DMS53 treated with DMSO at 0.1 percent for 48 hours (cell line): ENCODE measurements at regions not wholly inside any gene's neighbourhood (a gene's known extent, or its start where the extent isn't known, plus 50 kb on each side); places are given as distances from the start of the nearest gene placed in this dataset.

ENCODE experiments used
- DNase-seq: peaks from one replicate; lab custom pipeline; 2025; ENCODE audit not compliant: unreplicated experiment; lab: John Stamatoyannopoulos, UW

DNA sequence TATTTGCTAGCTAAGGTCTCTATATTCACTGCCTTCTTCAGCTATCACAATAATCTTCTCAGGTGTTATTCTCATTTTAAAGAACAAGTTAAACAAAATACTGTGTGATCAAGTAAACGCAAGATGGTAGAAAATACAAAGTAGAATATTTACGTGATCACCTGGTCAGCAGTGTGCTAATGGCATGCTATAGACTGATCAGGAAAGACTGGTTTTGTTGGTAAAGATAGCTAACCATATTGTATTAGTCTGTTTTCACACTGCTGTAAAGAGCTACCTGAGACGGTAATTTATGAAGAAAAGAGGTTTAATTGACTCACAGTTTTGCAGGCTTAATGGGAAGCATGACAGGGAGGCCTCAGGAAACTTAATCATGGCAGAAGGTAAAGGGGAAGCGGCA, 50.4 kb downstream of the ZBTB38 start:
- DNase-seq = no peak

DNA sequence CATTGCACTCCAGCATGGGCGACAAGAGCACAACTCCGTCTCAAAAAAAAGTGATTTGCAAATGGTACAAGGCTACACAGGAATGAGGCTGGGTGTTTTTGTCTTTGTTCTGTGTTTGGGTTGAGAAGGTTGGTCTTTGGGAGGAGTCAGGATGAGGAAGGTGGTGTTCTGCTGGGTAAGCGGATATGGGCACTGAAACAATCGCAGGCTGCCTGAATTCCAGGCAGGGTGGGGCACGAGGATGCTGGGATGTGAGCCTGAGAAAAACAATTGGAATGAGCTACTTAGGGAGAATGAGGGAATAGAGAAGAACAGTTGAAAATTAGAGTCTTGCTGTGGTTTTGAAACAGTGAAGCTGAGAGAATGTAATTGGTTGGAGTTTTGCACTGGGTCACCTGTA, 51.6 kb downstream of the ZBTB38 start:
- DNase-seq = no peak

DNA sequence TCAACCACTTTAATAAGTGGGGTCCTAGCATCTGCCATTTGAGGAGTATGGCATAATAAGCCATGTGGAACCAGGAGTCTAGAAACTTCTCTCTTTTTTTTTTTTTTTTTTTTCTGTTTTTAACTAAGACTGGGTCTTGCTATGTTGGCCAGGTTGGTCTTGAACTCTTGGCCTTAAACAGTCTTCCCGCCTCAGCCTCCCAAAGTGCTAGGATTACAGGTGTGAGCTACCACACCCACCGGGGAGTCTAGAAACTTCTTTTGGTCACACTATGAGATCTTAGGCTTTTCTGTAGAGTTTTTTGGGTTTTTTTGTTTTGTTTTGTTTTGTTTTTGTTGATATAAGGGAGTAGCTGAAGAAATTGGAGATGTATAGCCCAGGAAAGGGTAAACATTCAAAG, 52.9 kb downstream of the ZBTB38 start:
- DNase-seq = no peak

DNA sequence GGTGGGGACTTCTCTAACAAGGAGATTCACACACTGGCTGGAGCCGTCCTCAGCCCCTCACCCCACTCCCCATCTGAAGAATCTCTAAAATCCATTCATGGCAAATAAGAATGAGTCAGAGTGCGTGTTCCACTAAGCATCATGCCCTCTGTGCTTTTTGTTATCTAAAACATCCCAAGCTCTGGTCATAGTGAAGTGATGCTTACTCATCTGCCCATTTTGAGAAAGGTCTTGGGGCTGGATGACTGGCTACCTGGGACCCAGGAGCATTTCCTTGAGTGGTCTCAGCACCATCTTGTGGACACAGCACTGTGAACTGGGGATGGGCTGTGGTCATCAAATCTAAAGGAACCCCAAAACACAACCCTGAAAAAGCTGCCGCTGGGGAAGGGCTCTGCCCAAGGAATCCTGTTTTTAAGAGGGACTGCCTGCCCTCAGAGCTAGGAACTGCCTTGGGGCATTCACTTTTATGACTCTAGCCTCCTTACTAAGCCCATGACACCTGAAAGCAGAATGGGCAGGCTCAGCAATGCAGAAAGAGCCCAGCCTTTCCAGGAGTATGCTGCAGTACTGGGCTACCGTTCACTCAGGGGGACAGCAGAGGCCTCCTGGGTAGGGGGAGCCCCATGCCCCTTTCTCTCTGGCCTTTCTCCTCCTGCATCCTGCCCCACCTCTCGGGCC, 53.5 kb downstream of the ZBTB38 start:
- DNase-seq = no peak

DNA sequence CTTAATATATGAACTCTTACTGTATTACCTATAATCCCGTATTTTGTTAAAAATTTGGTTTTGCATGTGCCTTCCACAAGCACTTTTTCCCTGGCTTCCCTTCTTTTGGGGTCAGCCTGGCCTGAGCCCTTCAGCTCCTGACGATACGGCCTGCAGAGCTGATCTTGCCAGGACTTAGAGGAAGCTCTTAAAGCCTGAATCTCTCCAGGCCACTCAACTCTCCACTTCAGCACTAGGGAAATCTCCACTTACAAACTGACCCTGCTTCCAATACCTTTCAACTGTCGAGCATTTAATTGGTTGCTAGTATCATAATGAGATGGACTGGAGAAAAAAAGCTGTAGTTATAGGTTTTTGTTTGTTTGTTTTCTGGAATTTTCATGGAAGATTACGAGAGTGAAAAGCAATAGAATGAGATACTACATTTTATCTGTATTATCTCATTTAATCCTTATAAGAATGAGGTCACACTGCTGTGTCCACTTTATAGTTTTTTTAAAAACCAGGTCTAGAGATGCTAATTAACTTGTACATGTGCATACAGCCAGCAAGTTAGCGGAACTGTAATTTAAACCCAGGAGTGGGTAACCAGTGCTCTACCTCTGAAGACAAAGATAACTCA, 54.8 kb downstream of the ZBTB38 start:
- no peak for DNase-seq

DNA sequence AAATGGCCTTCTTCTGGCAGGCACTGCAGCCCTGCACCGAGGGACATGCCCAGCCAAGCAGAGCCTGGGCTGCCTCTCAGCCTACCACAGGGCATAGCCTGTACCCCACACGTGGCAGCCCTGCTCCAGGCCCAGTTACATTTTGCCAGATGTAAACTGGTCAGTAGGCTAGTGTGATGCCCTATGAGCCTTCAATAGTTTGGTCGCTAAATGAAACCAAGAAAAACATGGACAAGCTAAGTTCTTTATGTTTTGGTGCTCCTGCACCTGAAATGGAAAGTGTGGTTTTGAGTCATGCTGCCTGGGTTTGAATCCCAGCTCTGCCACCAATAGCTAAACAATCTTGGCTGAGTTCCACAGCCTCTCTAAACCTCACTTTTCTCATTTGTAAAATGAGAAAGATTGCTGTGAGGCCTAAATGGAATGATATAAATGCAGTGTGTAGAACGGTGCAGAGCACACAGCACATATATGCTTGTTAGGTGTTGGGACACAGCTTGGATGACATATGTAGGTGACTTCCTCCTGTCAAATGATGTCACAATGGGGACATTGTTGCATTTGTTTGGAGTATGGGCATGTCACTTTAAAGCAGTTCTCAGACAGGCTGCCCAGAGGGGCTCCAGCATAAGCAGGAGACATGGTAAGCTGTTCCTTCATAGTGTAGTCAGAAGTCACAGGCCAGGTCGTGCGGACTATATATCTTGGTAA, 57.4 kb downstream of the ZBTB38 start:
- DNase-seq = no peak

DNA sequence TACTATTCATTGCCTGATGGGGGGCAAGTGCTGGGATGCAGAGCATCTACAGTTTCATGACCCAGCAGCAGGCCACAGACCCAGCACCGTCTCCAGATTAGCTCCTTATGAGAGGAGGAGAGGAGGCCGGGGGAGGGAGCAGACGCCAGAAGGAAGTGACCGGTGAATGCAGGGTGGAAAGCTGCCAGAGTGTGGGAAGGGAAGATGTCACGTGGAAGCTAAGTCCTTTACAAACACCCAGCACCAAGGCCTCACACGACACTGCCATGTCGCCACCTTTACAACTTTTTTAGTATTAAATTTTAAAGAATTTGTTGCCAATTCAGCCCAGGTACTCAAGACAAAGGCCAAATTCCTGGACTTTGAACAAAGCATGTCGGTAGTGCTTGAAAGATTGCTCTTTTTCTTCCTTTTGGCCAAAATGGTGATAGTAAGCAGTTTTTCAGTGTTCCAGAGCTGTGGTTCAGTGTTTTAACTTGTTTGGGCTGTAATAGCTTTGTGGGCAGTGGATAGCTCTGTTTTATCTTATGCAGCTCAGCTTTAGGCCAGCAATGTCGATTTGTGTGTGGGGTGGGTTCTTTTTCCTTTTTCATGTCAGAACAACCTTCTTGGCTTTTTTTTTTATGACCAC, 58.2 kb downstream of the ZBTB38 start:
- DNase-seq = peak; percentile 45

DNA sequence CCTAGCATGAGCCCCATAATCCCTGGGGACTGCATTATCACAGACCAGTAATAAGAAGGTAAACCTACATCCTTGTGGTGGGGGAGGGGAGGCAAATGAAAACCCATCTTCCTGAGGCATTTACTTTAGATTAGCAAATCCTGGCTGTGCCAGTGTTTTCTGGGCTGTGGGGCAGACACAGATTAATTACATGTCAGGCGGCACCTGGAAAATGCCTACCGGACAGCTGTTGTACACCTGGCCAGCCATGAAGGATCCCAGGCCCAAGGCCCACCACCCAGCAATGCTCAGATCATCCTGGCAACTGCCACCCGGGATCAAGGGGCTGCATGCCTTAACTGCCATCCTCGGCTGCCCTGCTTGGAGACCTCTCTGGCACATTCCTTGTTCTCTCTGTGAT, 59.1 kb upstream of the RASA2 start:
- no peak for DNase-seq

DNA sequence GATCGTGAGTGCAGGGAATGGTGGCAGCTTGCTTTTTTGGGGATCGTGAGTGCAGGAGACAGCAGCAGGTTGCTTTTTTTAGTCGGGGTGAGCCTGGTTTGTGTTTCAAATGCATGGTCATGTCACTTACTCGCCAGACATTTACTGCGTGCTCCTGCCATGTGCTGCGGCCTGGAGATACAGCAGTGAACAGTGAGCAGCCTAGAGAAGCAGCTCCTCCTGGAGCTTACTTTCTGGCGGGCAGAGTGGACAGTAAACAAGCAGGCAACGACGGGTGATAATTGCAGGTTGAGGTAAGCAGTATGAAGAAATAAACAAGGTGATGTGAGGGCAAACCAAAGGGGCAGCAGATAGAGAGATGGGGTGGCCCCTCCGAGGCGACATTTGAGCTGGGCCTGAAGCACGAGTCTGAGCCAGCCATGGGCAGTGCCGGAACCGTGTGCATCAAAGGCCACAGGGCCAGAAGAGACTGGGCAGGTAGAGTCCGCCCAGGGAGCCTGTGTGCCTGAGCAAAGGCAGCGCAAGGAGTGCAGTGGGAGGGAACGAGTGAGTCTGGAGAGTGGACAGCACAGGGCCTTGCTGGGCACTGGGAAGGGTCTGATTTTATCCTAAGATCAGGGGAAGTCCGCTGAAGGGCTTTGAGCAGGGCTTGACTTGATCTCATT, 57.3 kb upstream of the RASA2 start:
- no peak for DNase-seq

DNA sequence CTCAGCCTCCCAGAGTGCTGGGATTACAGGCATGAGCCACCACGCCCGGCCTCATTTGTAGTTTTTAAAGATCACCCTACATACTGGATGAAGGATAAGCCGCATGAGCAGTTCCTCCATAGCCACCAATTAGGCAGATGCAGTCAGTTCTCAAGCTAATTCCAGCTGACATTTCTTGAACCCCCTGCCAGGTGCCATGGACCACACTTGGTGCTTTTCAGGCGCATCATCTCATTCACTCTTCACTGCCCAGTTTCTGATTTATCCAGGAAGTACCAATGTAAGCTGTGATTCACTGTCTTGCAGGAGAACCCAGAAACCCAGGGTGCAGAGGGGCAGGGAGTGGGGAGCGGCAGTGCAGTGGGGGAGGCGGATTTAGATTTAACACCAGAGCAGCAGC, 56.5 kb upstream of the RASA2 start:
- no peak for DNase-seq

DNA sequence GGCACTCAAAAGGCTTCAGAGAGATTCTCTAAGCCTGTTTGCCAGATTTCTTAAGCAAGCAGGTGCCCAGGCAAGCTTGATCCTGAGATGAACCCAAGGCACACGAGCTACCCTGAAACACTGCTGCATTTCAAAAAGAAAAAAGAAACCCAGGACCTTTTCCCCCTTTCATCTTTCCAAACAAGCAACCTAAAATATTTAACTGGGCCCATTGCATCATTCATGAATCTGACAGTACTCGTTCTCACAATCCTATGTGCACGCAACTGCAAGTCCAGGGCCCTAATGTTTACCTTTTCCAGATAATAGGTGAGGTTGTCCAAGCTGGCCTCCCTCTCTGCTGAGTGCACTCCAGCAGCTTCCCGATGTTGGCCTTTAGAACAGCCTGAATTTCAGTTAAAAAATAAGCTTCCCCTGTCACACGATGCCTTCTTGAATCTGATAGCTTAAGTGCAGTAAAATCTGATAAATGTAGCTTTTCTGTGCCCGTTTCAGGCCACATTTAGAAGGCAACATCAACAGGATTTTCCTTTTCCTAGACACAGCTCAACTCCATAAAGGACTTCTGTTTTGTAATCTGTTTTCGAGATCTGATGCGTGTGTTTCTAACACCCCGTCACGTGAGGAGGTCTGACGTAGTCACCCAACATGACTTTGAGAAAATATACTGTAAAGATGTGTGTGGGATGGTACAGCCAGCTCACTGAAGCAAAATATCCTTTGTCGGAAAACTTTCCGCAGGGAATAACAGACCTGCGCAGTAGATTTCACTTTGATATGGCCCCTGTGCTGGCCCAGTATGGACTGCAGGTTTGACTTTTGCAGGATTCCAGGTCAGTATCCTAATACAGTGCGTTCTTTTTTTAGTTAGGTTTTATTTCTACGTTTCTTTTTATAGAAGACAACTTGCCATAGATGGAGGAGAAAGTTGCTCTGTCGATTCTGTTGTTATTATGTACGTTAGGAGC, 55.1 kb upstream of the RASA2 start:
- DNase-seq = no peak

DNA sequence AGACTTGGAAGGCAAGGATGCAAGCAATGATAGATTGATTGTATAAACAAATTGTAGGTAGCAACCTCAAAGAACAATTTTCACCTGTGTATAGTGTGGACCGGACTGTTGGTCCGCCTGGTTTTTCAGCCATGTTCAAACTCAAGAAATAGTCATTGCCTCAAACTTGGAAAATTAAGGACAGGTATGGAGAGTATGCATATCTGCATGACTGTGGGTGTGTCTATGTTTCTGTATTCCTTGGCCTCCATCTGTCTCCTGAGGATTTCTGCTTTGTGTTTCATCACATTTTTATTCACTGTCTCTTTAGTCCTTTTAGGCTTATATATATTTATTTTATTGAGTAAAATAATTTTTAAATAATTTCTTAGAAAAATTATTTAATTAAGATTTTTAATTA, 53.9 kb upstream of the RASA2 start:
- no peak for DNase-seq

DNA sequence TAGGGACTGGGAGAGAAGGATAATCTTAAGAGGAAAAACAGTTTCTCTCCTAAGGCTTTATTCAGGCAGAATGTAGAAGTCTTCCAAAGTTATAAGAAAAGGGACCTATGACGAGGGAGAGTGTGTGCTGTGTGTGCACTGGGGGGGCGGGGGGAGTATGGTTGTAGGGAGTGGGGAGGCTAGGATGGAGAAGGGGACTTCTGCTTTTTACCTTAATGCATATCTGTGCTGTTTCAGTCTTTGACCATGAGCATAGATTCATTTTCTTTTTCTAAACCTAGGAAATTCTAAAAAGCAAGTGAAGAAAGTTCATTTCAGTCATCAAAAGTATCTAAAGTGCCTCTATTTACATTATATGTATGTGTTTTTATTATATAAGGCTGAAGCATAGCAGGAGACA, 52.6 kb upstream of the RASA2 start:
- DNase-seq = no peak

DNA sequence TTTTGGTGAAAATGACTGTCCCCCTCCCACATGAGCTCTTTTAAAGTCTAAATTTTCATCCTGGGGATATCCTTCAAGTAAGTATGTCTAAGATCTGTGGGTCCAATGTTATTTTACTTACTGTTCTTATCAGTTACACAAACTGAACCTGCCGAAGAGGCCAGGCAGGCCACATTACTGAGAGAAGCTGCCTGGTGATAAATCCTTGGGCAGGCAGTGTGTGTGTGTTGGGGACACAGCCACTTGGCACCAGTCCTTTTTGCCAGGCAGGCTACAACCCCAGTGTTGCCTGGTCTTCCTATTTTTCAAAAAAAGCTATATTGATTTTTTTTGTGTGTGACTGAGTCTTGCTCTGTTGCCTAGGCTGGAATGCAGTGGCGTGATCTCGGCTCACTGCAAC, 50.6 kb upstream of the RASA2 start:
- no peak for DNase-seq
